Stimulated activated naive CD4-positive, alpha-beta T cell (primary cell): ENCODE measurements at regions not wholly inside any gene's neighbourhood (a gene's known extent, or its start where the extent isn't known, plus 50 kb on each side); places are given as distances from the start of the nearest gene placed in this dataset.
"Not testable (repeated sequence)": the region's sequence is repeated elsewhere in the genome, so short reads cannot be mapped to it uniquely, and the experiment has no call there.

Experiments
- DNase-seq, 6 experiments: peaks; one replicate each; lab custom pipeline; 2025; lab: John Stamatoyannopoulos, UW

DNA sequence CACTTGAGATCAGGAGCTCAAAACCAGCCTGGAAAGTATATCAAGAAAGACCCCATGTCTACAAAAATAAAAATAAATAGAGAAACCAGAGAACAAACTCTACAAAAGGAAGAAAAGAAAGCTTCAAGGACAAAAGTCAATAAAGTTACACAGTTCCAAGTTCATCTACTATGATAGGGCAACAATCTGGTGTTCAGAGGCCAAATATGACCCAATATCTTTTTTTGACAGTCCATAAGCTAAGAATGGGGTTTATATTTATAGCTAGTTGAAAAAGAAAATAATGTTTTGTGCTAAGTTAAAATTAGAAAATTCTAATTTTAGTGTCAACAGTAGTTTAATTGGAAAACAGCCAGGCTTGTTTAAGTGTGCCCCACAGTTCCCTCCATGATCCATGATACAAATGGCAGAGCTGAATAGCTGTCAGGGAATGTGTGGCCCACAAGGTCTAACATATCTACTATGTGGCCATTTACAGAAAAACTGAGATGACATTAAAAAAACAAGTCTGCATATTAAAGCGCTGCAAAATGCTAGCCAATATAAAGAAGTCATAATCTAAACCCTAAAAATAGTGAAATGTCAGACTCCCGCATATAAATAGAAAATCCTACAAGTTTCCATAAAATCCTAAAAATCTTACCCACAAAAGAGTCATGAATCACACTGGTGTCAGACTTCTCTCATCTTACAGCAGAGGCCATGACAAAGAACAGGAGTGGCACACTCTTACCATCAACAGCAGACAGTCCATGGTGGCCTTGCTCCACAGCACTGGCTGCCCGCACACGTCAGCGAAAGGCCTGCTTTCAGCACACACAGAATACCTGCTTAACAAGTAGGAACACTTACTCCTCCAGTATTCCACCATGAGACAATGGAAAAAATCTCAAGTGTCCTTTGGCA is 281.9 kb upstream of the HSFY2 start:
- DNase-seq: no peak

DNA sequence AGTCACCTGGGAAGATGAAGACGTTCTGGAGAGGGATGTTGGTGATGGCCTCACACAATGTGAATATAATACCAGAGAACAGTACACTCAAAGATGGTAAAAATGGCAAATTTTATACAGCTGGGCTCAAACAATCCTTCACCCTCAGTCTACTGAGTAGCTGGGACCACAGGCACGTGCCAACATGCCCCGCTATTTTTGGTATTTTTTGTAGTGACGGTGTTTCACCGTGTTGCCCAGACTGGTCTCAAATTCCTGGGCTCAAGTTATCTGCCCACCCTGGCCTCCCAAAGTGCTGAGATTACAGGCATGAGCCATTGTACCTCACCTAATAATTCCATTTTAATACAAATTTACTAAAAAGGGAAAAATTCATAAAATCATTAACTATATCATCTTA is 280.3 kb upstream of the HSFY2 start:
- no peak for DNase-seq

DNA sequence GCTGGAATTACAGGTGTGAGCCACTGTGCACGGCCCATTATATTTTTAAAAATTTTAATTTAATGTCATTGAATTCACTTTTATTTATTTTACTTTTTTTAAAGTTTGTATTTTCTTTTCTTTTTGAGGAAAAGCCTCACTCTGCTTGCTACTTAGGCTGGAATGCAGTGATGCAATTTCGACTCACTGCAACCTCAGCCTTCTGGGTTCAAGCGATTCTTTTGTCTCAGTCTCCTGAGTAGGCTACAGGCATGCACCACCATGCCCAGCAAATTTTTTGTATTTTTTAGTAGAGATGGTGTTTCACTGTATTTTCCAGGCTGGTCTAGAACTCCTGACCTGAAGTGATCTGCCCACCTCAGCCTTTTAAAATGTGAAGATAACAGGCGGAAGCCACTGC is 277.5 kb upstream of the HSFY2 start:
- DNase-seq: no peak

DNA sequence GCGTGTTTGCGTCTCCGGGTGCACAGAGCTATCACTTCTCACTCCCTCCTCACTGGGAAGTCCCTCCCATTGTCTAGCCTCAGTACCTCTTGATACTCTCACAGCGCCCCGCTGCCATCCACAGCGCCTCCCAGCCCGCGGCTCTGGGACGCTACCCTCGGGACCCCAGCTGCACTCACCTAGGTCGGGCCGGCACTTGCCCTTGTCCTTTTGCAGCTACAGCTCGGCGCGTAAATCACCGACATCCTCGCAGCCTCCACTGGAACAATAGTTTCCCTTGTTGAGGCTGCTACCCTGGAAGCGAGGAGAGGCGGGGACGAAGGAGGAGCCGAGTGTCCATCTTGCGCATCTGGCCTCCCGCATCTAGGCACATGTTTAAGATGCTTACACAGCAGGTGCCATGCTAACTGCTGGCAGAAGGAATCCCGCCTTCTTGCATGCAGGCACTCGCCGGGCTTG is 269.5 kb upstream of the HSFY2 start:
- DNase-seq: no peak

DNA sequence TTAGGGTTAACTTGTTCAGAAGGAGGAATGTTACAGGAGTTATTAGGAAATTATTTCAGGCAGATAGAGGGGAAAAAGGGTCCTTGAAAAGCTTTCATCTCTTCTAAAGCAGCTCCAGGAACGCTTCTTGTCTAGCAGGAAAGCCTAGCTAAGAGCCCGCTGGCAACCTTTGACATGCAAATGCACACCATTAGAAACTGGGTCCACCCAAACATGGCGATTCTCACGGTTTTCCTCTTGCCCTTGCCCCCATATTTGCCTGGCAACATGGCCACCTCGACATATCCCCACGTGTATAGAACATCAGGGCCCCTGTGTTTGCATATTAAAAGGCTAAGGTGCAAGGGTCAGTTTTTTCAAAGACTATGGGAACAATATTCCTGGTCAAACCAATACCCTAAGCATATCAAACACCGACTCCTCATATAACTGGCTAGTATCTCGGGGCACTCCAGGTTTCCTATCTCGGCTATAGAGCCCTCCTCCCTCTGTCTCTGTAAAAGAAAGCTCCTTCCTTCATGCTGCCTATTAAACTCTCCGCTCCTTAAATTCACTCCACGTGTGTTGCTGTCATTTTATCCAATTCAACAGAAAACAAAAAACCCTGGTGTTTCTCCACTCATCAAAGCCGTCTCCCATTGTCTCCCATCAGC is 268.9 kb upstream of the HSFY2 start:
- no peak for DNase-seq

DNA sequence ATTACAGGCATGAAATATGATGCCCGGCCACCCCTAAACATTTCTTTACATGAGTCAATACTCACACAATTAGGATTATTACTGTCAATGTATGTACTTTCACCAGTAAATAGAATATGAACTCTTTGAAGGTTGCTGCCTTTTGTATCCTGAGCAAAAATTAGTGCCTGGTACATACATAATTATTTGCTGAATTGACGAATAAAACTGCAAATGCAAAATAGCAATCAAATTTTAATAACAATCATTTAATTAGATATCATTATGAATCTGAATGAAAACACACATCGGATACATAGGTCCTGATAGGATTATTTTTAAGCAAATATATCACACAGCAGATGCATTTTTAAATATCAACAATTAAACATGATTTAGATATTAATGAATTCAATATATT is 253.1 kb upstream of the HSFY2 start:
- DNase-seq: no peak

DNA sequence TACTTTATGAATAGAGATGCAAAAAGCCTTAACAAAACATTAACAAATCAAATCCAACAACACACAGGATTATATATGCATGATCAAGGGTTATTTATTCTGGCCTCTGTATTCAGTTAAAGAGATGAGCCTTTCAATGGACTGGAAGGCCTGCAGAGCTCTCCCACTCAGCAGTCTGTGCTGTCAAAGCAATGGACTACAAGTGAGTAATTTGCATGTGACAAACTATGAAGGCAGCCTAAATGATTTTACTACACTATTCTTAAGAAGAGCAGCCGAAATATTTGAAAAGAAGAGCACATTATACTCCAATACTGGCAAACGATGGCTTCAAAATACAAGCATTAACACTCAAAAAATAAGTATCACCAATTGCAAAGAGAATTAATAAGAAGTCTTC is 250.4 kb upstream of the HSFY2 start:
- DNase-seq: no peak

DNA sequence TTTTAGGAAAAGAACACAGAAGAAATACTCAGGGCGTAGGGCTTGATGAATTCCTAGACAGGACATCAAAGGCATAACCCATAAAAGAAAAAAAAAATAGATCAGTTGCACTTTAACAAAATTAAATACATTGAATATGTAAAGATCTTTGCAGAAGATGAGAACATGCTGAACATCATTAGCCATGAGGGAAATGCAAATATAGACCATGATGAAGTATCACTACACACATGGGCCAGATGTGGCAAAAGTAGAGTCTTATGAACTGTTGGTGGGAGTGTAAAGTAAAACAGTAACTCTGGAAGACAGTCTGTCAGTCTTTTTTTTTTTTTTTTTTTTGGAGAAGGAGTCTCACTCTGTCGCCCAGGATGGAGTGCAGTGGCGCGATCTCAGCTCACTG is 246.7 kb upstream of the HSFY2 start:
- DNase-seq: no peak

DNA sequence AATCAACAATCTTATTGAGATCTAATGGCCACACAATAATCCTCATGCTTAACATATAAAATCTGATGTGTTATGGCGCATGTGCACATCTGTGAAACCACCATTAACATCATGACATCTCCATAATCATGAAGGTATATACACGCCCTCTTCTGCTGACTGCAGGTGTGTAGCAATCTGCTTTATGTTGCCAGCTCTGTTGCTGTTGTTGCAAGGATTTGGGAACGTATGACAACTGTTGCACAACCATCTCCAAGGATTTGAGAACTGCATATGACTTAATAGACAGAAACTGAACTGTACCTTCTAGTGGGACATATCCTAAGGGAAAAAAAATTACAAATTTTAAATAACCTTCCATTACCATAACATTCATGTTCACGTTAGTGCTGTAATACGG is 243.5 kb upstream of the HSFY2 start:
- DNase-seq: no peak

DNA sequence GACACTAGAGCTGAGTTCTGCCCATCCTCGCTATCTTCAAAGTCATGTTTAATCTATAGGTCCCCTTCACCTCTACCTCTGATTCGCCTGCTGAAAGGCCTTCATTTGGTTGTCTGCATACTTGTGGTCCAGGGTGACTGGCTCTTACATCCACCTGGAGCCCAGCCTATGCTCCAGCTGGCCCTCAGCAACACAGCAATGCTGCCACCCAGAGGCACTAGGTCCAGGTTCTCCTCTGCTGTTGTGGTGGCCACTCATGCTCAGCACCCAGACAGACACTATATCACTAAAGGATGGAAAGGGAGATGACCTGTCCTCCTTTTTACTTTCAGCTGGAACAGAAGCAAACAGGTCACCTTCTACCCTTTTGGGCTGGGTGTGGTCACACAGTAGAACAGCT is 242.3 kb upstream of the HSFY2 start:
- no peak for DNase-seq

DNA sequence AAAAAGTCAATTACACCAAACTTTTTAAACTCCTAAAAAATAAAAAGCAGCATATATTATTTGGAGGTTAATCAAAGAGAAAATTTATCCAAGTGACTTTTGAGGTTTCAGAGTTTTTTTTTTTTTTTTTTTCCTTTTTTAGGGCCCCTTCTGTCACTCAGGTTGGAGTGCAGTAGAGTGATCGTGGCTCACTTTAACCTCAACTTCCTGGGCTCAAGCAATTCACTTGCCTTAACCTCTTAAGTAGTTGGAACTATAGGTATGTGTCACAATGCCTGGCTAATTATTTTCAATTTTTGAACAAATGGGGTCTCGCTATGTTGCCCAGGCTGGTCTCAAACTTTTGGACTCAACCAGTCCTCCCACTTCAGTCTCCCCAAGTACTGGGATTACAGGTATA is 241.7 kb upstream of the HSFY2 start:
- DNase-seq: no peak

DNA sequence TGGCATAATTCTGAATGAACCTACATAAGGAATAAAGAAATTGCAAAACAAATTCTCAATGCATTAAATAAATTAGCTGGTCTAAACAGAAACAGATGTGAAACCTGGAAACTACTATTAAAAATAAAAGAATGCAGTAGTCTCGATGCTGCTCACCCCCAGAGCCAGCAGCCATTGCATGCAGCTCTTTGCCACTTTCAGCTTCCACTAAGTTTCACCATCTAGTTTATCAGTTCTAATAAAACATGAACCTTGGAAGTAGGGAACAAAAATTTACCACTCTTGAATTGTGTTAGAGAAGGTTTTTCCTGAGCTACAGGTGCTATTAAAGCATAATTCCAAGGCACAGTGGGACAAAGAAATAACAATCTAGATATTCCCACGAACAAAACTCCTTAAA is 239.4 kb upstream of the HSFY2 start:
- no peak for DNase-seq

DNA sequence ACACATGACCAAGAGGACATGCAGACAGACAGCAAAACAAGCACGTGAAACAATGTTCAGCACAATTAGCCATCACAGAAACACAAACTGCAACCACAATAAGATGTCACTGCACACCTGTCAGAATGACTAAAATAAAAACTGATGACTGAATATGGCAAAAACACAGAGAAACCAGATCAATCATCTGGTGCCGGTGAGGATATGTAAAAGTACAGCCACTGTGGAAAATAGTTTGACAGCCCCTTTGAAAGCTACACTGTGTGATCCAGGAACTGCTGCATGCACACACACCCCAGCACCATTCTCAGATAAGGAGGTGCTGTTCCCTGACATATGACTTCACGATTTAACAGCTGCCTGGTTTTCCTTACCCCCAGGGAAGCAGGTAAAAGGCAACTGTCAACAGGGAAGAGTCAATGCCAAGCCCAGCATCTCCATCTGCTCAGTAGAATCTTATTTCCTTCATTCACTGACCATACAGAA is 238.1 kb upstream of the HSFY2 start:
- DNase-seq: no peak

DNA sequence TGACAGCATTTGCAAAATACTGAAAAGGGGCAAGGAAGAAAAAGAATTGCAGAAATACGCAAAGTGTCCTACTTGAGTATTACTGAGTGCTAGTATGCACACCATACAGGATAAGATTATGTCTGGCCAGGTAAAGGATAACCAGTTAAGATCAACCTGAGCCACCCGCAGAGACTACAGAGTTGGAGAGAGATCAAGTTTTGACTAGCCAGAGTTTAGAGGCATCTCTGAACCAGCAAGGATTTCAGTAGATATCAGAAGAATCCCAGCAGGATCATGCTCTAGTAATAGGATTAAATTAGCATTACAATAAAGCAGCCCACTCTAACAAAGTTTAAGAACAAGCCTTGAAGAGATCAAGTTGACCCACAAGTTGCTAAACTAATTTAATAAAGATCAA is 232.7 kb upstream of the HSFY2 start:
- DNase-seq: no peak

DNA sequence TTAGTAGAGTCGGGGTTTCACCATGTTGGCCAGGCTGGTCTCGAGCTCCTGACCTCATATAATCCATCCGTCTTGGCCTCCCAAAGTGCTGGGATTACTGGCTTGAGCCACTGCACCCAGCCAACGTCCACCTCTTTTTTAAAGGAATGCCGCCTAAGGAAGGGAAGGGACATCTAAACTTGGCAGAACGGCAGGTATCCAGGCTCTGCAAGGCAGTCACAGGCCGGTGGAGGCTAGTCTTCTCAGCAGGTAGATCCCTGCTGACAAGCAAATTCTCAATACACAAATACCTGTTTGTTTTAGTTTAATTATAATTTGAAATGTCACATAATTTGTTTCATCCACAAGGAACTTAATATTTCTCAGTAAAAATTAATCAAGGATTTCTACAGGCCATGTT is 232.0 kb upstream of the HSFY2 start:
- no peak for DNase-seq

DNA sequence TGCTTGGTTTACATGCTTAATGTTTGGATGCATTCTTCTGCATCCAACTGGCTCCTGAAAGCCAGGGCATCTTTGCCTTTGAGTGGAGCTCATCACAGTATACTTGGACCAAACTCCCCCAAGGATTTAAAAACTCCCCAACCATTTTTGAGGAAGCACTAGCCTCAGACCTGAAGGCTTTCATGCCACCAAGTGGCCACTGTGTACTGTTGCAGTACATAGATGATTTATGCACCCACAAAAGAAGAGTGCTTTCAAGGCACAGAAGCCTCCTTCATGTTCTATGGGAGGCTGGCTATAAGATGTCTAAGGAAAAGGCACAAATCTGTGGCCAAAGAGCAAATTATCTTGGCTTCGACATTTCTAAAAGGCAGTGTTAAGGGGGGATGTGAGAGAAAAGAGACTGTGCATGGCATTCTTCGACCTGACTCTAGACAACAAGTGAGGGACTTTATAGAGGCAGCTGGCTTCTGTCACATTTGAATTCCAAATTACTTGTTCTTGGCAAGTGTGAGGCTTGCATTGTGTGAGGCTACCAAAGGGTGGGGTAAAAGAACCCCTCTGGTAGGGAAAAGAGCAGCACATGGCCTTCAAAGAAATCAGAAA is 224.2 kb upstream of the HSFY2 start:
- DNase-seq: no peak

DNA sequence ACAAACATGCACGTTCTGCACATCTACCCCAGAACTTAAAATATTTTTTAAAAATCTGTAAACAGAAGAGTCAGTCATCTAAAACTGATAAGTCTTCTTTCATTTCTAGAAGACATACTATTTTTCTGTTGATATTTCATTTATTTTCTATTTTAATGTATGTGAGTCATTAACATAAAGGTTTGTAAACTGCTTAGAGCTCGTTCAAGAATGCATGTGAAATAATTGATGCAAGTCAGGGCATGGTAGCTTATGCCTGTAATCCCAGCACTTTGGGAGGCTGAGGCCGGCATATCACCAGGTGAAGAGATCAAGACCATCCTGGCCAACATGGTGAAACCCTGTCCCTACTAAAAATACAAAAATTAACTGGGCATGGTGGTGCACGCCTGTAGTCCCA is 219.9 kb upstream of the HSFY2 start:
- no peak for DNase-seq

DNA sequence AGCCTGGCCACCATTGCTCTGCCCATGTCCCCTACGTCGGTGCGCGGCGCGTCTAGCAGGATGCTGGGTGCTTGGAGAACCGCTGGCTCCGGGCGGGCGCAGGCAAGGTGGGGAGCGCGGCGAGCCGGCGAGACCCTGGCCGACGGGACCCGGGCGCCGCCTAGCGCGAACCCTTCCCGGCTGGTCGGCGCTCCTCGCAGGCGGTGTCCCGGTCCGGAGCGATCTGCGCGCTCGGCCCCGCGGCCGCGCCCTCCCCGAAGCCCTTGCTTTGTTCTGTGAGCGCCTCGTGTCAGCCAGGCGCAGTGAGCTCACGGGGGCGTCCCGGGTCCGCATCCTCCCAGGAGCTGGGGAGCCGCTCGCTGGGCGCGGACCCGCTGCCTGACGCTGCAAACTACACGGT is 219.1 kb upstream of the HSFY2 start:
- not testable (repeated sequence) for DNase-seq

DNA sequence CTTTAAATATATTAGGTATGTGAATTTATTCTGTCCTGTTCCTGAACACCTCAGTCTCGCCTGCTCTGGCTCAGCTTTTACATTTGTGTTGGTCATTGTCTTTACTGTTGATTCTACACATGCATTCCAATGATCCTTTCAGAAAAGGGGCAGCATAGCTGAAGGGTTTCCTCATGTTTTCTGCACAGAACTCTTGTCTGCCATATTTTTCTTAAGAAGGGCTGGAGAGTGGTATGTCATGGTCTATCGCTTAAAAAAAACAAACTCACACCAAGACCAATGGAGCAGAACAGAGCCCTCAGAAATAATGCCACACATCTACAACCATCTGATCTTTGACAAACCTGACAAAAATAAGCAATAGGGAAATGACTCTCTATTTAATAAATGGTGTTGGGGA is 215.8 kb upstream of the HSFY2 start:
- DNase-seq: no peak

DNA sequence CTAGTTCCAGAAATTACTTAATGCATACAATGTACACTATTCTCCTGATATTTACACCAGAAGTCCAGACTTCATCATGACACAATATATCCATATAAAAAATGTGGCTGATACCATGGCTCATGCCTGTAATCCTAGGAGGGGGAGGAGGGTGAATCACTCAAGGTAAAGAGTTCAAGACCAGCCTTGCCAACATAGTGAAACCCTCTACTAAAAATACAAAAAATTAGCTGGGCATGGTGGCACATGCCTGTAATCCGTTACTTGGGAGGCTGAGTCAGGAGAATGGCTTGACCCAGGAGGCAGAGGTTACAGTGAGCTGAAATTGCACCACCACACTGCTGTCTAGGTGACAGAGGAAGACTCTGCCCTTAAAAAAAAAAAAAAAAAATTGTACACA is 192.5 kb upstream of the HSFY2 start:
- DNase-seq: no peak

DNA sequence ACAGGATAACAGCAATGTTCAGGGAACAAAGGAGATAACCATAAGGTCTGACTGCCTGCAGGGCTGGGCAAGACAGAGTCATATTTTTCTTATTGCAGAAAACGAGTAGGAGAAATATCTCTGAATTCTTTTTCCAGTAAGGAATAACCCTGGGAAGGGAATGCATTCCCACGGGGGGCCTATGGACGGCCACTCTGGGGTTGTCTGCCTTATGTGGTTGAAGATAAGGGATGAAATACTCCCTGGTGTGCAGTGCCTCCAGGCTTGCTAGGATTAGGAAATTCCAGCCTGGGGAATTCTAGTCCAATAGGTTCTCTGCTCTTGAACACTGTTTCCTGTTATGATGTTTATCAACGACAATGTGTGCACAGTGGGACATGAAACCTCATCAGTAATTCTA is 185.3 kb upstream of the HSFY2 start:
- DNase-seq: no peak

DNA sequence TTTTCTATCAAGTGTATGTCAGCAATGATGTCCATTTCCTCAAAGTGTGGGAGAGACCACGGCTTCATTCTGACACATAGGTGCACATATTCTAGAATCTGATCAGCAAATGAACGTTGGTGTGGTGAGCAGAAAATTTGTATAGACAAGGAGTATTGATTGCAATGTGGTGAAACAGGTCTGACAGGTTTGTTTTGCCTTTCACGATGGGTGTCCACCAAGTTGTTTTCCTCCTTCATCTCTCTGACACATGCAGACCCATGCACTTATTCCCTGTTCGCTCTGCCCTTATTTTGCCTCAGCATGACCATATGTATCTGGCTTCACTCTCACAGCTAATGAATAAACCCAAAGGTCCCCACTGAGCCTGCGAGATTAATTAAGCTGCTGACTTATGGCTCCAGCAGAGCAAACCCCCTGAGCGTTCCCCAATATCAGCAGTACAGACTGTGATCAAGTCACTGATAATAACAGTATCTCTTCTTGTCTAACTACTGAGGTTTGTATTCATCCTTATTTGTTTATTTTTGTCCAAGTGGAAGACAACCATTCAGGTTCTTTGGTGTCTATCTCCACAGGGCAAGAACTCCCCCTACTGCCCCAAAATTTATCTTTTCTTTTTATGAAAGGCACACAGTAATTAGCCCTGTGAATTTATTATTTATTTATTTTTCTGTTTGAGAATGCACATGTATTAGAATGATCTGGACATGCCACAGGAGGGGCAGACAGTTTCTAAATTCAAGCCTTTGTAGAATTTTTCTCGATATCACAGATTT is 178.3 kb upstream of the HSFY2 start:
- DNase-seq: no peak
